ENCODE measurements at regions not wholly inside any gene's neighbourhood (a gene's known extent, or its start where the extent isn't known, plus 50 kb on each side); places are given as distances from the start of the nearest gene placed in this dataset.

GRCh38 chr18:24910221-24910620 lies 441.7 kb downstream of the ZNF521 start:
- Histone ChIP-seq H2BK5ac (ENCODE audit: low read depth, low read length) (no peak overlapping the region), H2BK120ac (replicated peaks; ENCODE audit: low read depth, low read length) (no peak overlapping the region), H3K23ac (ENCODE audit: insufficient read length) (no peak overlapping the region), H2AFZ (ENCODE audit: low read length) (no peak overlapping the region), H3K27ac (ENCODE audit: low read depth, low read length) (no peak overlapping the region), H3K56ac (replicated peaks; ENCODE audit: insufficient read length, low read depth, low read length) (no peak overlapping the region), H3K23me2 (ENCODE audit: low read depth, low read length) (no peaks in the 10 kb centered on the region), H3K27me3 (replicated peaks in 1 of 4; ENCODE audit: control insufficient read depth in 3 of 4, extremely low read depth in 1 of 4, insufficient read depth in 3 of 4, low read length in 3 of 4) (no peaks in the 10 kb centered on the region), H2BK15ac (ENCODE audit: low read length) (no peak overlapping the region), H2BK20ac (ENCODE audit: low read length) (no peak overlapping the region), H3K14ac (ENCODE audit: insufficient read length) (no peak overlapping the region), H3K4me1 (replicated peaks in 1 of 4; ENCODE audit: control insufficient read depth in 3 of 4, insufficient read depth in 4 of 4, low read length in 3 of 4) (peaks cover 0 to 6% (median 2%) of the 10 kb centered on the region in 4 experiments; a peak in 5 of 7 replicates), H4K91ac (replicated peaks; ENCODE audit: insufficient read length, low read length) (no peak overlapping the region), H3K4ac (replicated peaks; ENCODE audit: insufficient read length, low read depth, low read length) (no peak overlapping the region), H4K8ac (ENCODE audit: extremely low read depth, insufficient read depth, low read length) (no peak overlapping the region), H2AK5ac (ENCODE audit: low read depth, low read length) (no peak overlapping the region), H3K79me1 (ENCODE audit: low read depth, low read length) (no peaks in the 10 kb centered on the region), H3K36me3 (ENCODE audit: control insufficient read depth in 2 of 4, insufficient read depth in 4 of 4, low read length in 3 of 4) (no peaks in the 10 kb centered on the region), H3K4me2 (ENCODE audit: insufficient read depth in 1 of 2, low read depth in 2 of 2, low read length in 2 of 2) (no peak overlapping the region), H2BK12ac (ENCODE audit: low read depth, low read length) (no peak overlapping the region), H4K20me1 (replicated peaks in 1 of 2; ENCODE audit: control insufficient read depth in 1 of 2, insufficient read depth in 2 of 2, low read length in 2 of 2) (no peaks in the 10 kb centered on the region), H4K5ac (ENCODE audit: insufficient read length, low read depth, low read length) (no peak overlapping the region), H3K4me3 (ENCODE audit: extremely low read depth in 1 of 4, insufficient read depth in 2 of 4, low read depth in 3 of 4, low read length in 4 of 4) (no peak overlapping the region), H3K9ac (replicated peaks in 1 of 4; ENCODE audit: extremely low read depth in 1 of 4, low read depth in 3 of 4, low read length in 3 of 4) (no peak overlapping the region), H3K79me2 (ENCODE audit: control insufficient read depth in 1 of 2, insufficient read depth in 2 of 2, low read length in 2 of 2) (no peaks in the 10 kb centered on the region), H3K9me3 (ENCODE audit: insufficient read depth in 2 of 2, low read depth in 1 of 2, low read length in 1 of 2) (no peaks in the 10 kb centered on the region), H3K18ac (ENCODE audit: extremely low read depth, low read length) (no peak overlapping the region)
- DNase-seq (ENCODE audit: low read depth in 1 of 2, low spot score in 2 of 2) (no peak), FAIRE-seq (no peak)
- CTCF ChIA-PET (ENCODE audit: partially characterized antibody), result interaction anchor here (1.2 kb wide), 1 partner anchor 75 kb away, joined by 4 read pairs; no protein-coding TSS in a partner anchor
- TF ChIP-seq, protein P1, sequence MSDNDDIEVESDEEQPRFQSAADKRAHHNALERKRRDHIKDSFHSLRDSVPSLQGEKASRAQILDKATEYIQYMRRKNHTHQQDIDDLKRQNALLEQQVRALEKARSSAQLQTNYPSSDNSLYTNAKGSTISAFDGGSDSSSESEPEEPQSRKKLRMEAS (IDR thresholded peaks at IDR 0.05), result no peak
- TF ChIP-seq BRCA1 (IDR thresholded peaks at IDR 0.05; ENCODE audit: low read depth, low read length), result no peak
- TF ChIP-seq, protein P2, sequence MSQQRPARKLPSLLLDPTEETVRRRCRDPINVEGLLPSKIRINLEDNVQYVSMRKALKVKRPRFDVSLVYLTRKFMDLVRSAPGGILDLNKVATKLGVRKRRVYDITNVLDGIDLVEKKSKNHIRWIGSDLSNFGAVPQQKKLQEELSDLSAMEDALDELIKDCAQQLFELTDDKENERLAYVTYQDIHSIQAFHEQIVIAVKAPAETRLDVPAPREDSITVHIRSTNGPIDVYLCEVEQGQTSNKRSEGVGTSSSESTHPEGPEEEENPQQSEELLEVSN (IDR thresholded peaks at IDR 0.05), result no peak
- no peak for TF ChIP-seq CBX8 (IDR thresholded peaks at IDR 0.05; ENCODE audit: borderline replicate concordance, low read depth, low read length)
- TF ChIP-seq HDAC2 (IDR thresholded peaks at IDR 0.05; ENCODE audit: borderline replicate concordance in 1 of 2, low read depth in 2 of 2, low read length in 2 of 2), result no peak
- TF ChIP-seq JUND (IDR thresholded peaks at IDR 0.05; ENCODE audit: low read length), result no peak
- TF ChIP-seq SIX5 (IDR thresholded peaks at IDR 0.05; ENCODE audit: low read depth, low read length), result no peak
- no peak for TF ChIP-seq RFX5 (IDR thresholded peaks at IDR 0.05; ENCODE audit: borderline replicate concordance, low read depth, low read length)
- no peak for TF ChIP-seq KDM4A (IDR thresholded peaks at IDR 0.05; ENCODE audit: low read depth, low read length, severe bottlenecking)
- POLR2A ChIA-PET (ENCODE audit: partially characterized antibody), result no interaction called here
